GM10266 (cell line): ENCODE measurements at regions not wholly inside any gene's neighbourhood (a gene's known extent, or its start where the extent isn't known, plus 50 kb on each side); places are given as distances from the start of the nearest gene placed in this dataset.

Experiments used
- DNase-seq: peaks from one replicate; pipeline ENCODE4 v3.0.0; 2012; ENCODE audit errors: extremely low spot score
- TF ChIP-seq, protein P1 (sequence below): IDR thresholded peaks from 2 replicates; pipeline ENCODE4 v1.5.1; 2012; ENCODE audit warnings: mild to moderate bottlenecking, low read depth; ENCODE audit not compliant: control insufficient read depth, insufficient read depth; ENCODE audit errors: missing control alignments

DNA sequence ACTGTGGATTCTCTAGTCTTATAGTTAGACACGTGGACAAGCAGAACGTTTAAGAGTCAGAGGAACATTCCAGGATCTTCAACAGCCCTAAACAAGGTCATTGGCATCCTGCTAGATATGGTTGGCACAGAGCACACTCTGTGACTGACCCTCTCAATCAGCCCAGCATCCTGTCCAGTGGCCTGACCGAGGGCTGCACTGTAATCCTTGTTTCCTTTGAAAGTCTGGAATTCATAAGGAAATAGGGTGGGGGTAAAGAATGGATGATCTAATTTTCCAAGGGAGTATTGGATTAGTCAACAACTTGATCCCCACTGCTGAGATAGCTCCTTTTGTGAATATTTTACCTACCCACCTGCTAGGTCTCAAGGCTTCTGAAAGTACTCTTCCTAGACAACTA lies 94.5 kb upstream of the DLG1 start:
- no peak for DNase-seq
- TF ChIP-seq, protein P1, sequence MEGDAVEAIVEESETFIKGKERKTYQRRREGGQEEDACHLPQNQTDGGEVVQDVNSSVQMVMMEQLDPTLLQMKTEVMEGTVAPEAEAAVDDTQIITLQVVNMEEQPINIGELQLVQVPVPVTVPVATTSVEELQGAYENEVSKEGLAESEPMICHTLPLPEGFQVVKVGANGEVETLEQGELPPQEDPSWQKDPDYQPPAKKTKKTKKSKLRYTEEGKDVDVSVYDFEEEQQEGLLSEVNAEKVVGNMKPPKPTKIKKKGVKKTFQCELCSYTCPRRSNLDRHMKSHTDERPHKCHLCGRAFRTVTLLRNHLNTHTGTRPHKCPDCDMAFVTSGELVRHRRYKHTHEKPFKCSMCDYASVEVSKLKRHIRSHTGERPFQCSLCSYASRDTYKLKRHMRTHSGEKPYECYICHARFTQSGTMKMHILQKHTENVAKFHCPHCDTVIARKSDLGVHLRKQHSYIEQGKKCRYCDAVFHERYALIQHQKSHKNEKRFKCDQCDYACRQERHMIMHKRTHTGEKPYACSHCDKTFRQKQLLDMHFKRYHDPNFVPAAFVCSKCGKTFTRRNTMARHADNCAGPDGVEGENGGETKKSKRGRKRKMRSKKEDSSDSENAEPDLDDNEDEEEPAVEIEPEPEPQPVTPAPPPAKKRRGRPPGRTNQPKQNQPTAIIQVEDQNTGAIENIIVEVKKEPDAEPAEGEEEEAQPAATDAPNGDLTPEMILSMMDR: no peak

DNA sequence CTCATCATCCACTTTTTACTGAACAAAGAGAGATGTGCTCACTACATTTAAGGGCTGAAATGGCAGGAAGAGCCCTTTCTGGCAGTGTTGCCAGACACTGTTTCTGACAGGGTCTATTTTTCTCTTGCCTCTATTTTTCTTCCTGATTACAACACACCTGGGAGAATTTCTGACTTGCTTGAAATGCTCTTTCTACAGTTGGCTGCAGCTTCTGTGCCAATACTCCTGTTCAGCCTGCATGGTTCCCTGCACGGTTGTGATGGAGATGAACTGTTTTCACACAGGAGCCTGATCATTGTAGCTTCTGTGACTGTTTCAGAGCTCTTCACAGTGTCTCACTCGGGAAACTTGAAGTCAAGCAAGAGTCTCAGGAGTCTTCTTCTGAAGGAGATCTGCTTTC lies 83.0 kb upstream of the DLG1 start:
- DNase-seq: no peak
- TF ChIP-seq, protein P1: no peak

DNA sequence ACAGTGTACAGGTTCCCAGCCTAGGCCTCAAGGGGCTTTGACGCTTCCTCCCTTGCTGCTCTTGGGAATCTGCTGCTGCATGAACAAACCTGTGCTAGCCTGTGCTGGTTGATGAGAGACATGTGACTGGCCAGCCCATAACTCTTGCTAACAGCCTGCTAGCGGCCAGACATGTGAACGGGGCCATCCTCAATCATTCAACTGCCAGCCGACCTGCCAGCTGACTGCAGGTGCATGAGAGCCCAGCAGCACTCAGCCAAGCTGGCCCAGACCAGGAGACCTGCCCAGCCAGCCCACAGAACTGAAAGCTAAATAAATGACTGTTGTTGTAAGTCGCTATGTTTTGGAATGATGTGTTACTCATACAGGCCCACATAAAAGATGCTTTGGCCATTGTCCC lies 82.4 kb upstream of the DLG1 start:
- TF ChIP-seq, protein P1: no peak
- DNase-seq: no peak

DNA sequence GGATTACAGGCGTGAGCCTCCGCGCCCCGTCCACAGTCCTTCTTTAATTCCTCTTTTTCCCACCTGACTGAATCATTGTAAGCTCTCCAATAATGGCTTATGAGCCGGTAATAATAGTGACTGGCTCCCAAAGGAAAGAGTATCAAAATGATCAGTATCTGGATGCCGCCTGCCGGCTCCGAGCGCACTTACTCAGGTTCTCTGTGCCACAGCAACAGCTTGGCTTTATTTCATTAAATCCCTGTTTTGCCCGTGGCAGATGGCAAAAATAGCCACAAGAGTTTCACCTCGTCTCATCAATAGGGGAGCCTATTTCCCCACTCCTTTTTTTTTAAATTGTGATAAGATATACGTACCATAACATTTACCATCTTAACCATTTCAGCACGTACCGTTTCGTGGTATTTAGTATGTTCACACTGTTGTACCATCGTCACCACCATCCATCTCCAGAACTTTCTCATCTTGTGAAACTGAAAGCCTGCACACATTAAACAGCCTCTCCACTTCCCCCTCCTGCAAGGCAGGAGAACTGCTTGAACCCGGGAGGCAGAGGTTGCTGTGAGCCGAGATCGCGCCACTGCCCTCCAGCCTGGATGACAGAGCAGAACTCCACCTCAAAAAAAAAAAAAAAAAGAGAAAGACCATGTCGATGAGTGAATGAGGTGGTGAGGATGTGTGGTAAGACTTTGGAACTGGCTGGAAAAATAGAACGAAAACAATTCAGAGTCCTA lies 80.7 kb upstream of the DLG1 start:
- no peak for DNase-seq
- TF ChIP-seq, protein P1: no peak

DNA sequence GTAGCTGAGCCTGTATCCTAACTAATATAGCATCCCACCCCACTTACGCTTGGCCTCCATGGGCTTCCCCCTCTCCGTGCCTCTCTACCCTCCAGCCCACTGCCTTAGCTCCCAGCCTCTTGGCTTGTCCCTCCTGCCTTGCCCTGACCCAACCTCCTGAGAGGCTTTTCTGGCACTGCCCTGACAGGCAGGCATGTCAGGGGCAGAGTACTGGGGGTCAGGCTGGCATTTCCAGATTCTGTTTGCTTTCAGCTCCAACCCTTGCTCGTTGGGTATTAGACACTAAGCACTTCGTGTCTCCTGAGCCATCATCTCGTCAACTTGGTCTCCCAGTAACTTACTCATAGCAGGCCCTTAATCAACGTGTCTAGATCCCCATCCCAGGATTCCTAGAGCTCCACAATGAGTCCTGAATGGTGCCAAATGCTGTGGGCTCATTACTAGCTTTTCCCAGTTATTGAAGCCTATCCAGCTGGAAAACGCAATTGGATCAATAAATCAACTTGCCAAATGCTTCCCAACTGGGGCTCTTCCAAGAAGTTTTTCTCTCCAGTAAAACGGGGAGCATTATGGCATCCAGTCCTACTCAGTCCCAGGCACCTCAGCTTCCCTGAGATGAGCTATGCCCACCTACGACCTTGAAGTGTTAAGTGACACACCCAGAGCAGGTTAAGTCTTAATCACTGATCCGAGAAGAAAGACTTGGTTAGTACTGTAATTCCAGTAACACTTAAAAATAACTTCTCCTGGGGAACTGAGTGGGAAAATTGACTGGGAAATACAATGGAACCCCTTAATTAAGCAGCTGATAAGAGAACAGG lies 78.5 kb upstream of the DLG1 start:
- TF ChIP-seq, protein P1: no peak
- no peak for DNase-seq

DNA sequence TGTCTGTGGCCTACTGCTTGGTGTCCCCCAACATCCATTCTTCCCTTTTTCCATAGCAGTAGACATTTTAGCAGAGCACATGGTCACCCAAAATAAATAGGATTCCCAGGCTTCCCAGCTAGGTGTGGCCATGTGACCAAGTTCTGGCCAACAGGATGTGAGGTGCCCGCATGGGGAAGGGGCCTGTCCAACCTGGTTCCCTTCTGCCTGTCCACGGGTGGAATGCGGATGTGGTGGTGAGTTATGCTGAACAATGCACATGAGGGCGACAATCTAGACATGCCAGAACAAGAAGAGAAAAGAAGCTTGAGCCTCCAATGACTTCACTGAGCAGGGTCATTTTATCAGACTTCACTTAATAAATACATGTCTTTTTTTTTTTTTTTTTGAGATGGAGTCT lies 77.6 kb upstream of the DLG1 start:
- TF ChIP-seq, protein P1: no peak
- DNase-seq: no peak

DNA sequence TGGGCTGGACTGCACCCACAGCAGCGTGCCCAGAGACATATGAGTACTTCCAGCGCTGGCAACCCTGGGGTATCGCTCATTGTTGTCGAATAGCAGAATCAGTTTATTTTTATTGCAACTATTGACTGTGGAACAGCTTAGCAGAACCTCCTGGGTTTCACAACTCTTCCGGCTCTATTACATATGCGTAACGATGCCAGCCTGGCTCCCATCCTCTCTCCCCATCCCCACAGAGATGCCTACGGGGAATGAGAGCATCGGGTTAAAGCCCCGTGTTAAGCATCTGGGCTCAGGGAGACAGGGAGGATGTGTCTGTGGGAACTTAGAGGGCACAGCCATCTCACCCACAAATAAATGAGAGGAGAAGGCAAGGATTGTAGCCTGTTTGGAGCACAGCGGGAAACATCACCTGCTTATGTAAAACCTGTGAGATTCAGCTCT lies 76.6 kb upstream of the DLG1 start:
- no peak for DNase-seq
- TF ChIP-seq, protein P1: no peak
